DND-41 (cell line): ENCODE measurements at regions not wholly inside any gene's neighbourhood (a gene's known extent, or its start where the extent isn't known, plus 50 kb on each side); places are given as distances from the start of the nearest gene placed in this dataset.

Experiments
- EZH2 ChIP-seq: IDR thresholded peaks from 3 replicates; pipeline ENCODE4 v1.6.1; 2012; ENCODE audit warnings: borderline replicate concordance, low read depth, mild to moderate bottlenecking, moderate library complexity, low read length, inconsistent platforms; ENCODE audit not compliant: severe bottlenecking
- TF ChIP-seq, protein P1 (sequence below): IDR thresholded peaks from 2 replicates; pipeline ENCODE4 v1.5.1; 2012; ENCODE audit warnings: borderline replicate concordance, low read length, moderate library complexity, mild to moderate bottlenecking; ENCODE audit not compliant: poor library complexity, severe bottlenecking; ENCODE audit errors: extremely low read depth

GRCh38 chr1:229834230-229834629 is 208.2 kb downstream of the URB2 start:
- TF ChIP-seq, protein P1, sequence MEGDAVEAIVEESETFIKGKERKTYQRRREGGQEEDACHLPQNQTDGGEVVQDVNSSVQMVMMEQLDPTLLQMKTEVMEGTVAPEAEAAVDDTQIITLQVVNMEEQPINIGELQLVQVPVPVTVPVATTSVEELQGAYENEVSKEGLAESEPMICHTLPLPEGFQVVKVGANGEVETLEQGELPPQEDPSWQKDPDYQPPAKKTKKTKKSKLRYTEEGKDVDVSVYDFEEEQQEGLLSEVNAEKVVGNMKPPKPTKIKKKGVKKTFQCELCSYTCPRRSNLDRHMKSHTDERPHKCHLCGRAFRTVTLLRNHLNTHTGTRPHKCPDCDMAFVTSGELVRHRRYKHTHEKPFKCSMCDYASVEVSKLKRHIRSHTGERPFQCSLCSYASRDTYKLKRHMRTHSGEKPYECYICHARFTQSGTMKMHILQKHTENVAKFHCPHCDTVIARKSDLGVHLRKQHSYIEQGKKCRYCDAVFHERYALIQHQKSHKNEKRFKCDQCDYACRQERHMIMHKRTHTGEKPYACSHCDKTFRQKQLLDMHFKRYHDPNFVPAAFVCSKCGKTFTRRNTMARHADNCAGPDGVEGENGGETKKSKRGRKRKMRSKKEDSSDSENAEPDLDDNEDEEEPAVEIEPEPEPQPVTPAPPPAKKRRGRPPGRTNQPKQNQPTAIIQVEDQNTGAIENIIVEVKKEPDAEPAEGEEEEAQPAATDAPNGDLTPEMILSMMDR: no peak
- TF ChIP-seq EZH2: no peak
